NCI-H526 (cell line): ENCODE measurements at regions not wholly inside any gene's neighbourhood (a gene's known extent, or its start where the extent isn't known, plus 50 kb on each side); places are given as distances from the start of the nearest gene placed in this dataset.

Source experiments
- DNase-seq, 2 experiments: peaks; one replicate each; lab custom pipeline; 2025; lab: John Stamatoyannopoulos, UW

GRCh38 chr7:130996205-130996832 is 262.3 kb upstream of the KLF14 start:
- DNase-seq = no peak

GRCh38 chr7:130996833-130997231 is 262.8 kb upstream of the KLF14 start:
- DNase-seq = peak; percentile 23 to 37

- no peak for DNase-seq
These were observed 265.1 kb upstream of the KLF14 start for GRCh38 chr7:130998993-130999602.

GRCh38 chr7:130999926-131000325 is 265.9 kb upstream of the KLF14 start:
- no peak for DNase-seq

- DNase-seq = no peak
These were observed 266.4 kb upstream of the KLF14 start for GRCh38 chr7:131000389-131000788.

- DNase-seq = no peak
These were observed 266.9 kb upstream of the KLF14 start for GRCh38 chr7:131000873-131001272.

- DNase-seq = no peak
These were observed 268.6 kb upstream of the KLF14 start for GRCh38 chr7:131002600-131002999.

GRCh38 chr7:131003634-131004033 is 269.6 kb upstream of the KLF14 start:
- DNase-seq = no peak

GRCh38 chr7:131004371-131004770 is 270.4 kb upstream of the KLF14 start:
- DNase-seq = no peak

- DNase-seq = peak; percentile 77 to 86
These were observed 273.7 kb upstream of the KLF14 start for GRCh38 chr7:131007439-131008330.

GRCh38 chr7:131008840-131009711 is 275.1 kb upstream of the KLF14 start:
- no peak for DNase-seq

- DNase-seq = no peak
These were observed 276.2 kb upstream of the KLF14 start for GRCh38 chr7:131010029-131010716.

GRCh38 chr7:131010717-131011431 is 276.9 kb upstream of the KLF14 start:
- no peak for DNase-seq

GRCh38 chr7:131011432-131011742 is 277.4 kb upstream of the KLF14 start:
- DNase-seq = no peak

- no peak for DNase-seq
These were observed 278.0 kb upstream of the KLF14 start for GRCh38 chr7:131011976-131012375.

GRCh38 chr7:131012477-131013031 is 278.5 kb upstream of the KLF14 start:
- DNase-seq = no peak

GRCh38 chr7:131013716-131014115 is 279.7 kb upstream of the KLF14 start:
- DNase-seq = no peak

- DNase-seq = no peak
These were observed 281.1 kb upstream of the KLF14 start for GRCh38 chr7:131014906-131015656.

- no peak for DNase-seq
These were observed 281.6 kb upstream of the KLF14 start for GRCh38 chr7:131015657-131015958.

- no peak for DNase-seq
These were observed 282.2 kb upstream of the KLF14 start for GRCh38 chr7:131016230-131016629.
